Esophagus squamous epithelium (tissue), 4 donors: ENCODE measurements at regions not wholly inside any gene's neighbourhood (a gene's known extent, or its start where the extent isn't known, plus 50 kb on each side); places are given as distances from the start of the nearest gene placed in this dataset.

Source experiments
- POLR2A ChIP-seq, 4 donors: fragments of 450-650 bp; IDR thresholded peaks; one replicate each; pipeline ENCODE4 v1.6.1; 2017; ENCODE audit warnings: antibody characterized with exemption in 4 of 4, mild to moderate bottlenecking in 4 of 4, moderate library complexity in 3 of 4
- TF ChIP-seq, protein P1 (sequence below), 6 experiments: fragments of 450-650 bp in 4 of 6; fragments of 200-600 bp in 2 of 6; sonication (generic) in 2 of 6; IDR thresholded peaks; one replicate each; pipeline ENCODE4 v1.5.1; 2016 to 2019; ENCODE audit warnings: antibody characterized with exemption in 6 of 6, mild to moderate bottlenecking in 4 of 6, moderate library complexity in 4 of 6

DNA sequence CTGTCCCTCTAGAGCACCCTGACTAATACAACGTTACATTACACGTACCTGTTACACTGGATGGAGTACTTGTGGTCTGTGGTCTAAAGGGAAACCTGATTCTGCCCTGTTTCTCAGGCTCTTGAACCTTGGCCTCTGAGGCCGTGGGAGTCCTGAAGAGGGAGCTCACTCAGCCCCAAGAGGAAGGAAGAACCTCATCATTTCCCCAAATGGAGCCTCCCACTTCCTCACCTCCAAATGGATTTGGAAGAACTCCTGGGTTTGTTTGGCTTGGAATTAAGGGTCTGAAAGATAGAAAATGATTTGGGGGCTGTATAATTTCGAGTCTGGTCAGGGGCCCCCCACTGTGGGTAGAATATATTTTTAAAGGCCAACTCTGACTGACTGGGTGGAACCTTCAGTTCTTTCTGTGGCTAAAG lies 200.2 kb downstream of the SEMA6A start:
- TF ChIP-seq POLR2A (IDR thresholded peaks at IDR 0.05) = no peak
- TF ChIP-seq, protein P1, sequence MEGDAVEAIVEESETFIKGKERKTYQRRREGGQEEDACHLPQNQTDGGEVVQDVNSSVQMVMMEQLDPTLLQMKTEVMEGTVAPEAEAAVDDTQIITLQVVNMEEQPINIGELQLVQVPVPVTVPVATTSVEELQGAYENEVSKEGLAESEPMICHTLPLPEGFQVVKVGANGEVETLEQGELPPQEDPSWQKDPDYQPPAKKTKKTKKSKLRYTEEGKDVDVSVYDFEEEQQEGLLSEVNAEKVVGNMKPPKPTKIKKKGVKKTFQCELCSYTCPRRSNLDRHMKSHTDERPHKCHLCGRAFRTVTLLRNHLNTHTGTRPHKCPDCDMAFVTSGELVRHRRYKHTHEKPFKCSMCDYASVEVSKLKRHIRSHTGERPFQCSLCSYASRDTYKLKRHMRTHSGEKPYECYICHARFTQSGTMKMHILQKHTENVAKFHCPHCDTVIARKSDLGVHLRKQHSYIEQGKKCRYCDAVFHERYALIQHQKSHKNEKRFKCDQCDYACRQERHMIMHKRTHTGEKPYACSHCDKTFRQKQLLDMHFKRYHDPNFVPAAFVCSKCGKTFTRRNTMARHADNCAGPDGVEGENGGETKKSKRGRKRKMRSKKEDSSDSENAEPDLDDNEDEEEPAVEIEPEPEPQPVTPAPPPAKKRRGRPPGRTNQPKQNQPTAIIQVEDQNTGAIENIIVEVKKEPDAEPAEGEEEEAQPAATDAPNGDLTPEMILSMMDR (IDR thresholded peaks at IDR 0.05) = no peak
